ENCODE measurements at regions not wholly inside any gene's neighbourhood (a gene's known extent, or its start where the extent isn't known, plus 50 kb on each side); places are given as distances from the start of the nearest gene placed in this dataset.

GRCh38 chr15:52924630-52925029, 134.5 kb upstream of the ONECUT1 start:
- Histone ChIP-seq H3K79me1 (ENCODE audit: low read depth, low read length) (no peaks in the 10 kb centered on the region), H3K36me3 (replicated peaks in 1 of 2; ENCODE audit: control insufficient read depth in 2 of 2, insufficient read depth in 2 of 2, low read length in 2 of 2) (no peaks in the 10 kb centered on the region), H3K23ac (ENCODE audit: low read depth, low read length, poor library complexity) (no peak overlapping the region), H2BK5ac (ENCODE audit: low read length) (no peak overlapping the region), H2BK12ac (ENCODE audit: low read length) (no peak overlapping the region), H3K27me3 (ENCODE audit: control insufficient read depth in 3 of 3, insufficient read depth in 3 of 3, low read depth in 1 of 3, low read length in 3 of 3) (no peaks in the 10 kb centered on the region), H4K91ac (ENCODE audit: low read depth, low read length, poor library complexity) (no peak overlapping the region), H3K27ac (replicated peaks; ENCODE audit: low read length) (peak overlapping the region; percentile 51), H2AFZ (ENCODE audit: low read length) (peak overlapping the region; percentile 64), H3K4me1 (ENCODE audit: control insufficient read depth in 2 of 2, insufficient read depth in 1 of 2, low read depth in 1 of 2, low read length in 2 of 2) (peaks cover 11 to 13% of the 10 kb centered on the region in 2 donors), H2BK120ac (ENCODE audit: low read depth, low read length) (no peak overlapping the region), H3K4ac (ENCODE audit: low read length) (no peak overlapping the region), H3K4me3 (ENCODE audit: low read length in 2 of 2) (no peak overlapping the region), H3K9me3 (replicated peaks in 1 of 2; ENCODE audit: control insufficient read depth in 2 of 2, insufficient read depth in 1 of 2, low read depth in 1 of 2, low read length in 2 of 2) (peaks cover 1% of the 10 kb centered on the region in 2 donors), H3K18ac (ENCODE audit: low read length) (no peak overlapping the region), H2AK5ac (ENCODE audit: low read depth, low read length) (no peak overlapping the region), H2BK15ac (ENCODE audit: low read length) (no peak overlapping the region), H4K8ac (ENCODE audit: low read depth, low read length) (no peak overlapping the region), H3K4me2 (ENCODE audit: insufficient read depth, low read length, poor library complexity, severe bottlenecking) (no peak overlapping the region), H3K9ac (ENCODE audit: low read depth, low read length, poor library complexity) (no peak overlapping the region), H3K14ac (ENCODE audit: low read length) (no peak overlapping the region)
- WGBS, 2 donors (ENCODE audit: extremely low coverage in 2 of 2, insufficient read length in 2 of 2, insufficient replicate concordance in 1 of 2) = no CpG with 5 or more reads among the region's 7 CpGs
- peak; percentile 39 for DNase-seq (ENCODE audit: low spot score)

DNA sequence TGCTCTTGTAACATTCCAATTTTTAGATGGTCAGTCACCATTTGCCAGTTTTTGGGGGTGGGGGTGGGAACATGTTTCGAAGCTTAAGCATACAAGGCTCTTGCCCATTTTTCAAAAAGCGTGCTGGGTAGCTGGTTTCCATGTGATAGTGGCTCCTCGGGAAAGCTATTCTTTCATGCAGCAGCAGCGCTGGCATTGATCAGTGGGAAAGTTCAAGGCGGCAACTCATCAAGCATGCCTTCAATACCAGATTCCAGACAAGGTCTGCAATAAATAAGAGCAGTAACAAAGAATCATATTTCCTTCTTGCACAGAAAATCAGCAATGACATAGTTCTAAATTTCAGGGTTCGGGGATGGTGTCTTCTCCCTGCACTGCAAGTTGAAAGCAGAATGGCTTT, 133.5 kb upstream of the ONECUT1 start:
- H2AK5ac ChIP-seq (ENCODE audit: low read depth, low read length) = no peak overlapping the region
- H3K14ac ChIP-seq (ENCODE audit: low read length) = no peak overlapping the region
- no peak overlapping the region for H3K18ac ChIP-seq (ENCODE audit: low read length)
- no peaks in the 10 kb centered on the region for H3K27me3 ChIP-seq (ENCODE audit: control insufficient read depth in 3 of 3, insufficient read depth in 3 of 3, low read depth in 1 of 3, low read length in 3 of 3)
- H2BK120ac ChIP-seq (ENCODE audit: low read depth, low read length) = no peak overlapping the region
- H2AFZ ChIP-seq (ENCODE audit: low read length) = no peak overlapping the region
- no peak overlapping the region for H3K23ac ChIP-seq (ENCODE audit: low read depth, low read length, poor library complexity)
- no peak overlapping the region for H3K27ac ChIP-seq (replicated peaks; ENCODE audit: low read length)
- no peak overlapping the region for H2BK12ac ChIP-seq (ENCODE audit: low read length)
- no peak overlapping the region for H3K9ac ChIP-seq (ENCODE audit: low read depth, low read length, poor library complexity)
- no peak overlapping the region for H4K91ac ChIP-seq (ENCODE audit: low read depth, low read length, poor library complexity)
- no peak overlapping the region for H3K4ac ChIP-seq (ENCODE audit: low read length)
- no peak overlapping the region for H2BK5ac ChIP-seq (ENCODE audit: low read length)
- H3K4me2 ChIP-seq (ENCODE audit: insufficient read depth, low read length, poor library complexity, severe bottlenecking) = no peak overlapping the region
- peaks cover 0 to 1% of the 10 kb centered on the region in 2 donors for H3K9me3 ChIP-seq (replicated peaks in 1 of 2; ENCODE audit: control insufficient read depth in 2 of 2, insufficient read depth in 1 of 2, low read depth in 1 of 2, low read length in 2 of 2)
- no peaks in the 10 kb centered on the region for H3K36me3 ChIP-seq (replicated peaks in 1 of 2; ENCODE audit: control insufficient read depth in 2 of 2, insufficient read depth in 2 of 2, low read length in 2 of 2)
- H3K79me1 ChIP-seq (ENCODE audit: low read depth, low read length) = no peaks in the 10 kb centered on the region
- H2BK15ac ChIP-seq (ENCODE audit: low read length) = no peak overlapping the region
- H4K8ac ChIP-seq (ENCODE audit: low read depth, low read length) = no peak overlapping the region
- peaks cover 11 to 13% of the 10 kb centered on the region in 2 donors for H3K4me1 ChIP-seq (ENCODE audit: control insufficient read depth in 2 of 2, insufficient read depth in 1 of 2, low read depth in 1 of 2, low read length in 2 of 2)
- no peak overlapping the region for H3K4me3 ChIP-seq (ENCODE audit: low read length in 2 of 2)
- DNase-seq (ENCODE audit: low spot score) = no peak
- WGBS, 2 donors (ENCODE audit: extremely low coverage in 2 of 2, insufficient read length in 2 of 2, insufficient replicate concordance in 1 of 2) = no CpG with 5 or more reads among the region's 6 CpGs

DNA sequence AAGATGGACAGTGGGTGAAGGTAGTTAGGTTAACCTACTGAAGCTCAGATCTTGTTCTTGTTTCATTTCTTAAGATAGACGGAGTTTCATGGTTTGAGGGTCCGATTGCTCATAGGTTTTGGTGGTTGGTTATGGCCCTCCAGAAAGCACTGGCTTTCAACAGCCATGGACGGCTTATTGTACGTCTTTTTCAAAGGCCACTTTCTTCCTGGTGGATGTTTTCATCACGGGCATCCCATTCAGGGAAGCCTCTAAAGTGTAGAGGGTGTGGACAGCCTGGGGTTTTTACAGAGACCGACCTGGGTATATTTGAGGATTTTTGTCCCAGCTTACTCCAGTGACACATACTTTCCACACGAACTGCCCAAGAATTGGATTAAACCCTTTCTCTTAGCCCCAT, 132.7 kb upstream of the ONECUT1 start:
- no peak overlapping the region for H3K4me3 ChIP-seq (ENCODE audit: low read length in 2 of 2)
- H3K27me3 ChIP-seq (ENCODE audit: control insufficient read depth in 3 of 3, insufficient read depth in 3 of 3, low read depth in 1 of 3, low read length in 3 of 3) = no peaks in the 10 kb centered on the region
- H2BK120ac ChIP-seq (ENCODE audit: low read depth, low read length) = no peak overlapping the region
- no peak overlapping the region for H2BK5ac ChIP-seq (ENCODE audit: low read length)
- no peaks in the 10 kb centered on the region for H3K36me3 ChIP-seq (replicated peaks in 1 of 2; ENCODE audit: control insufficient read depth in 2 of 2, insufficient read depth in 2 of 2, low read length in 2 of 2)
- no peak overlapping the region for H2AFZ ChIP-seq (ENCODE audit: low read length)
- WGBS, 2 donors (ENCODE audit: extremely low coverage in 2 of 2, insufficient read length in 2 of 2, insufficient replicate concordance in 1 of 2) = no CpG with 5 or more reads among the region's 7 CpGs
- no peak overlapping the region for H4K8ac ChIP-seq (ENCODE audit: low read depth, low read length)
- no peak overlapping the region for H3K9ac ChIP-seq (ENCODE audit: low read depth, low read length, poor library complexity)
- H3K23ac ChIP-seq (ENCODE audit: low read depth, low read length, poor library complexity) = no peak overlapping the region
- peaks cover 11 to 13% of the 10 kb centered on the region in 2 donors for H3K4me1 ChIP-seq (ENCODE audit: control insufficient read depth in 2 of 2, insufficient read depth in 1 of 2, low read depth in 1 of 2, low read length in 2 of 2)
- peaks cover 0 to 1% of the 10 kb centered on the region in 2 donors for H3K9me3 ChIP-seq (replicated peaks in 1 of 2; ENCODE audit: control insufficient read depth in 2 of 2, insufficient read depth in 1 of 2, low read depth in 1 of 2, low read length in 2 of 2)
- H2AK5ac ChIP-seq (ENCODE audit: low read depth, low read length) = no peak overlapping the region
- no peak overlapping the region for H4K91ac ChIP-seq (ENCODE audit: low read depth, low read length, poor library complexity)
- no peak for DNase-seq (ENCODE audit: low spot score)
- H3K79me1 ChIP-seq (ENCODE audit: low read depth, low read length) = no peaks in the 10 kb centered on the region
- no peak overlapping the region for H3K4ac ChIP-seq (ENCODE audit: low read length)
- no peak overlapping the region for H3K4me2 ChIP-seq (ENCODE audit: insufficient read depth, low read length, poor library complexity, severe bottlenecking)
- no peak overlapping the region for H2BK15ac ChIP-seq (ENCODE audit: low read length)
- no peak overlapping the region for H3K18ac ChIP-seq (ENCODE audit: low read length)
- H3K27ac ChIP-seq (replicated peaks; ENCODE audit: low read length) = no peak overlapping the region
- H3K14ac ChIP-seq (ENCODE audit: low read length) = no peak overlapping the region
- H2BK12ac ChIP-seq (ENCODE audit: low read length) = no peak overlapping the region

DNA sequence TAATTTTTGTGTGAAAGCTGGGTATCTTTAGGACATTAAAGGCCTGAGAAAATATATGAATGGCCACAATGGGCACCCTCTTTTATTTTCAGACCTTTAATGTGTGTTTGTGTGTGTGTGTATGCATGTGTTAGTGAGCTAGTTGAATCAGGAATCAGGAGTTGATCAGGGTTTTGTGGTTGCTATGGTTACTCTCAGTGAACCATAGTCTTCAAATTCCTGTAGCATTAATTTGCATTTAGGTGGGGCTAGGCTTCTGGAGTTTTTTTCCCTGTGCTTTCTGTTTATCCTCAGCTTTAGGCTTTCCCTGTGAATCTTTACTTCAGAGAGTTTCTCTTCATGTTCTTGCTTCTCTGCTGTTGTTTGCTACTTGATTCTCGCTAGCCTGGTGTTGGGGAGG, 122.0 kb upstream of the ONECUT1 start:
- no peak overlapping the region for H2BK15ac ChIP-seq (ENCODE audit: low read length)
- no peak overlapping the region for H3K23ac ChIP-seq (ENCODE audit: low read depth, low read length, poor library complexity)
- H3K4me1 ChIP-seq (ENCODE audit: control insufficient read depth in 2 of 2, insufficient read depth in 1 of 2, low read depth in 1 of 2, low read length in 2 of 2) = peaks cover 0 to 4% of the 10 kb centered on the region in 2 donors
- no peak overlapping the region for H3K4me3 ChIP-seq (ENCODE audit: low read length in 2 of 2)
- H3K18ac ChIP-seq (ENCODE audit: low read length) = no peak overlapping the region
- no peaks in the 10 kb centered on the region for H3K79me1 ChIP-seq (ENCODE audit: low read depth, low read length)
- H3K36me3 ChIP-seq (replicated peaks in 1 of 2; ENCODE audit: control insufficient read depth in 2 of 2, insufficient read depth in 2 of 2, low read length in 2 of 2) = no peaks in the 10 kb centered on the region
- H2BK12ac ChIP-seq (ENCODE audit: low read length) = no peak overlapping the region
- no peak overlapping the region for H2BK120ac ChIP-seq (ENCODE audit: low read depth, low read length)
- no peak overlapping the region for H3K4ac ChIP-seq (ENCODE audit: low read length)
- H2AK5ac ChIP-seq (ENCODE audit: low read depth, low read length) = no peak overlapping the region
- no peaks in the 10 kb centered on the region for H3K27me3 ChIP-seq (ENCODE audit: control insufficient read depth in 3 of 3, insufficient read depth in 3 of 3, low read depth in 1 of 3, low read length in 3 of 3)
- no peak overlapping the region for H4K8ac ChIP-seq (ENCODE audit: low read depth, low read length)
- no CpG with 5 or more reads among the region's 1 CpG for WGBS, 2 donors (ENCODE audit: extremely low coverage in 2 of 2, insufficient read length in 2 of 2, insufficient replicate concordance in 1 of 2)
- H3K9ac ChIP-seq (ENCODE audit: low read depth, low read length, poor library complexity) = no peak overlapping the region
- H3K4me2 ChIP-seq (ENCODE audit: insufficient read depth, low read length, poor library complexity, severe bottlenecking) = no peak overlapping the region
- DNase-seq (ENCODE audit: low spot score) = no peak
- no peaks in the 10 kb centered on the region for H3K9me3 ChIP-seq (replicated peaks in 1 of 2; ENCODE audit: control insufficient read depth in 2 of 2, insufficient read depth in 1 of 2, low read depth in 1 of 2, low read length in 2 of 2)
- no peak overlapping the region for H4K91ac ChIP-seq (ENCODE audit: low read depth, low read length, poor library complexity)
- H2AFZ ChIP-seq (ENCODE audit: low read length) = peak overlapping the region; percentile 59
- H3K14ac ChIP-seq (ENCODE audit: low read length) = no peak overlapping the region
- H2BK5ac ChIP-seq (ENCODE audit: low read length) = no peak overlapping the region
- H3K27ac ChIP-seq (replicated peaks; ENCODE audit: low read length) = no peak overlapping the region
